GM19099 (cell line): ENCODE measurements at regions not wholly inside any gene's neighbourhood (a gene's known extent, or its start where the extent isn't known, plus 50 kb on each side); places are given as distances from the start of the nearest gene placed in this dataset.

Experiments
- POLR2A ChIP-seq: IDR thresholded peaks from 3 replicates; pipeline ENCODE4 v1.6.1; 2011; ENCODE audit warnings: low read depth; ENCODE audit not compliant: insufficient read length; ENCODE audit errors: extremely low read depth

DNA sequence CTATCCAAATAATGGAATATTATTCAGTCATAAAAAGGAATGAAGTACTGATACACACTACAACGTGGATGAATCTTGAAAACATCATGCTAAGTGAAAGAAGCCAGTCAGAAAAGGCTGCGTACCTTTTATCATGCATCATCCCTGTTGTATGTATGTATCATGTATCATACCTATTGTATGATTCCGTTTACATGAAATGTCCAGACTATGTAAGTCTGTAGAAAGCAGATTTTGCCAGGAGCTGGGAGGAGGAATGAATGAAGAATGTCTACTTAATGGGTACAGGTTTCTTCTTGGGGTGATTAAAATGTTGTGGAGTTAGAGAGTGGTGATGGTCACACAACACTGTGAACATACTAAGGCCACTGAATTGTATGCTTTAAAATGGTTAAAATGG, 135.9 kb upstream of the KLF14 start:
- no peak for TF ChIP-seq POLR2A

DNA sequence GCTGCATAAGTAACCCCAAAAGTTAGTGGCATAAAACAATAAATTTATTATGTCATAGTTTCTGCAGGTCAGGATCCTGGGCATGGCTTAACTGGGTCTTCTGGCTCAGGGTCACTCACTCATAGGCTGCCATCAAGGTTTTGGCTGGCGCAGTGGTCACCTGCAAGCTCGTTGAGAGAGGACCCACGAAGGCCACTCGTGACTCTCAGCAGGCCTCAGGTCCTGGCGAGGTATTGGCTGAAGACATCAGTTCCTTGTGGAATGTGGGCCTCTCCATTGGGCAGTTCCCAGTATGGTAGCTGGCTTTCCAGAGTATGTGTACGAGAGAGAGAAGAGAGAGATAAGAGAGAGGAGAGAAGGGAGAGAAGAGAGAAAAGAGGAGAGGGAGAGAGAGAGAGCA, 138.3 kb upstream of the KLF14 start:
- no peak for TF ChIP-seq POLR2A

- TF ChIP-seq POLR2A, result peak; percentile 40
Measured at GRCh38 chr7:130872756-130873448, 138.9 kb upstream of the KLF14 start.

GRCh38 chr7:130874071-130874915, 140.3 kb upstream of the KLF14 start:
- no peak for TF ChIP-seq POLR2A

DNA sequence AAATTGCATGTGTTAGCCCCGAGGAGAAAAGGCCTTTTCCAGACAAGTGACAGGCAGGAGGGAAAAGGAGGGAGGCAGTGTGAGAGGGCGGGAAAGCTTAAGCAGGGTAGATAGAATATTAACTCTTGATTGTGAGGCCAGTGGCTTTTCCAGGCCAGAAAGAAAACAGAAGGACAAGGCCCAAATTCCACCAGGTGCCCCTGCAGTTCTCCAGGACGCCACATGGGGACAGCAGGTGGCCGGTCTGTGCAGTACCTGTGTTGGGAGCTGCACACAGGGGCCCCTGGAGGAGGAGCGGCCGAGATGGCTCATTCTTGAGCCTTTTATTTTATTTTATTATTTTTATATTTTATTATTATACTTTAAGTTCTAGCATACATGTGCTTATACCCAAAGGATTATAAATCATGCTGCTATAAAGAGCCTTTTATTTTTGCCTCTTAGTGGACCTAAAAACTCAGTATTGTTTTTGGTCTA, 141.3 kb upstream of the KLF14 start:
- no peak for TF ChIP-seq POLR2A

GRCh38 chr7:130875901-130876300, 141.9 kb upstream of the KLF14 start:
- no peak for TF ChIP-seq POLR2A

DNA sequence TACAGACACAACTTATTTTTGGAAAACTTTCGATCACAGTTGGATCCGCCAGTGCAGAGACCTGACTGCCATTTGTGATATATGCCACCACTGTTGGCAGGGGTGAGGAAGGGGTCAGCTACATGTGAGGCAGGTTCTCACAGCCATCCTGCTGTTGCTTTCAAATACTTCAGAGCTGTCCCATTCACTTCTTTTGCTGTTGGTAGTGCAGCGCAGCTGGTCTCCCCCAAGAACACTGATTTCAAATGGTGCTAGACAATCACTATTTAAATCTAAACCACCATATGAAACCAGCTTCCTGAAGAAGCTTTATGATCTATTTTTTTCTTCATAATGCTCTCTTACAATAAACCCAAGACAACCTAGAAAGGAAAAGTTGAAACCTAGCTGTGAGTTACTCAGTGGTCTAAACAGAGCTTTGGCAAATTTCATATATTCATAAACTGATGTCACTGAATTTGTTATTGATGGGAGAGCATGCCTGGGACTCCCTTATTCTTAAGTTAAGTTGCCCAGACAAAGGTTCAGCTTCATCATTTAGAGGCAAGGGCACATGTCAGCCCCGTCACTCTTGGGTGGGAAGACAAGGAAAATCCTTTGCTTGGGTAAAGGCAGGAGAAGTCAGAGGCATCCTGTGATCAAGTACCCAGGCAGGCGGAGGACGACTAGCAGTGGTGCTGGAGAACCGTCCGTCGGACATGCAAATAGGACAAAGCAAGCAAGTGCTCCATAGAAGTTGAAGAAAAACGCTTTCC, 143.4 kb upstream of the KLF14 start:
- TF ChIP-seq POLR2A, result no peak

GRCh38 chr7:130877991-130878305, 143.9 kb upstream of the KLF14 start:
- no peak for TF ChIP-seq POLR2A

DNA sequence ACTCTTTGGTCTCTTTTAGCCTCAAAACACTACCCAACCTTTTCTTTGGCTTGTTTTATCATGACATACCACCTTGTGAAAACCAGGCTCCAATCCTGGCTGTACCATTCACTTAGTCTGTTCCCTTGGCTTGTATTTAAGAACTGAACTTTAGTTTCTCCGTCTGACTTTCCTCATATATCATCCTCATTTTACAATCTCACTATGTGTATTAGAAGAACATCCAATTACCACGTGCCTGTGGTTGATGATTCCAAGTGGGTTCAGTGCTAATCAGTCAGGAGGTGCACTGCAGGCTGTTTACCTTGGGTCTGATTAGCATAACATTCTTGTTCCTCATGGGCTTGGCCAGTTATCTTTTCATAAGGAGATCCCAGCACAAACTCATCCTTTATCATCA, 144.8 kb upstream of the KLF14 start:
- TF ChIP-seq POLR2A, result no peak

DNA sequence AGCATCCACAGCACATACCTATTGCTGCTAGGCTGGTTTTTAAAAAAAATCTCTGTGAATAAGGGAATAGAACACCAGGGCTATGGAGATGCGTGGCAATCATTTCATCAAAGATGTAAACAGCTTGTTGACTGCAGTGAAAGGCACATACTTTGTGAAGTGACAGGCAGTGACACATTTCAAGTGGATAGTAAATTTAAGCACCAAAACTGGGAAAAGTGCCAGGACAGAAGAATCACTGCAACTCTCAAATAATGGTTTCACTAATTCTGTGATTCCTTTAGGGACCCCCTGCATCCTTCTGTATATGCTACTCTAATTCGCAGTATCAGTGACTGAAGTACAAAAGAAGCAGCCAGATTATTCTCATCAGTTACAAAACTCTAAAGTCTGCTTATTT, 145.2 kb upstream of the KLF14 start:
- no peak for TF ChIP-seq POLR2A

DNA sequence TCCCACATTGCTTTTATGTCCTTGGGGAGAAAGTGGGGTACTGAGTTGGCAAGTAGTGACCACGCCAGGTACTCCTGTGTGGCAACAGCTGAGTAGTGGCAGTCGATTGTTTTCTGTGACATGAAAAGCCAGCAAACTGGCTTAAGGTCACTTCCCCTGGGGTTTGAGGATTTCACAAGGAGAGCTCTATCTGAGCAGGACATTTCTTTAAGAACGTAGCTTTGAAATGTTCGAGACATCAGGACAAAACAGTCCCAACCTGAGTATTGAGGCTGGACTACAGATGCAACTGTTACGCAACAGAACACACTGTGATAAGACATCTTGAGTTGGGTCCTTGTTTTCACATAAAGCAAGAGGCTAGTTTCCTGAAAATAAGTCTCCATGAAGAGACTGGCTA, 146.7 kb upstream of the KLF14 start:
- TF ChIP-seq POLR2A, result no peak

DNA sequence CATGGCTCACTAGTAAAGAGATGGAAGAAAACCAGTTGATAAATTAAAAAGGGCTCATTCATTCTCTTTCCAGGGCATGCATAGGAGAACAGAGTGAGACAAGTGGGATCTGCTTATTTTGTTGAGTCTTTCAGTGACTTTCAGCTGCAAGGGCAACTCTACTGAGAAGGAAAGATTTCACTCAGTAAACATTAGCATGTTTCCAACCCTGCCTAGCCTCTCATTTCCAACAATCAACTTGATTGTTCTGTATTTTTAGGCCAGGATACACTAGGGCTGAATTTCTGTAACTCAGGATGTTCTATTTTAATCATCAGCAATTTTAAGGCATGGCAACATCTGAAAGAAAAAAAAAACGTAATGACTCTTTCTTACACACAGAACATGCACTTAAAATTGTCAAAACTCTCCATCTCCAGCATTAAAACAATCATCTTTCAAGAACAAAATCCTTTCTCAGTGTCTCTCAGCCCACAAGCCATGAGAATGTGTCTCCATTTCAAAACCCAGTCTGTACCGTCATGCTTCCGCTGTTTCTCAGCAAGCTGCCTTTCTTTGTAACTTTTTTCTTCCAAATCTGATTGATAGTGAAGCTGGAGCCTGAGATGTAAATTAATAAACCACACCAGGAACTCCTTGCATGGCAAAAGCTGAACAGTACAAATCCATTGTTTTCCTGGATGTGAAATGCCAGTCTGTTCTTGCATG, 147.2 kb upstream of the KLF14 start:
- no peak for TF ChIP-seq POLR2A

DNA sequence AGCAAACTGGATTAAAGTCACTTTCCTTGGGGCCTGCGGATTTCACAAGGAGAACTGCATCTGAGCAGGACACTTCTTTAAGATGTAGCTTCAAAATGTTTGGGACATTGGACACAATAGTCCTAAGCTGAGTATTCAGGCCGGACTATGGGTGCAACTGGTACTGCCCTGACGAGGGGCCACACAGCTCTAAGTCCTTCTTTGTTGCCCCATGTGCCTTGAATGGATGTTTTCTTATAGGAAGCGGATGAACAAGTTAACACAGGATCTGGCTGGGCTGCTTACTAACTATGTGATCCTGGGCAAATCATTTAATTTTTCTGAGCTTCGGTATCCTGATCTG, 147.8 kb upstream of the KLF14 start:
- no peak for TF ChIP-seq POLR2A

DNA sequence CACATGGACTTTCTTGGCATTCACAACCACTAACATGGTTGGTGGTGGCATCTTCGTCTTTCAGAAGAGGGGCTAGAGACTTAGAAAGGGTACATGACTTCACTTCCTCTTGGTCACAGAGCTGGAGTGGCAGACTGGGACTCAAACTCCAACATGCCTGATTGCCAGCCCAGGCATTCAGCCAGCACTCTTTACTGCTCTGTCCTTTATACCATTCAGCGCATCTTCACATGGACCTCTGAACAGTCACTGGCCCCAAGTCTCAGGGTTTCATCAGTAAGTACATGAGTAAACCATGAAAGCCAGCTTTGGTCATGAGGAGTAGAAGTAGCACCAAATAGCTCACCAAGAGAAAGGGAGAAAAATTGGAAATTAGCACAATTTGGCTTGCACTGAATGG, 148.4 kb upstream of the KLF14 start:
- no peak for TF ChIP-seq POLR2A

DNA sequence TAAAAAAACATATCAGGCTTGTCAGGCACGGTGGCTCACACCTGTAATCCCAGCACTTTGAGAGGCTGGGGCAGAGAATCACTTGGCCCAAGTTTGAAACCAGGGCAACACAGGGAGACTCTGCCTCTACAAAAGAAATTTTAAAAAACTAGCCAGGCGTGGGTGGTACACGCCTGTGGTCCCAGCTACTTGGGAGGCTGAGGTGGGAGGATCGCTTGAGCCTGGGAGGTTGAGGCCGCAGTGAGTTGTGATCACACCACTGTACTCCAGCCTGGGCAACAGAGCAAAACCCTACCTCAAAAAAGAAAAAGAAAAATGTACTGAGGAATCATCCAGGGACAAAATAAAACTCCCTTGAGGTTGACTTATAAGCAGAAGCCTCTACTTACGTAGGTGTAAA, 149.9 kb upstream of the KLF14 start:
- TF ChIP-seq POLR2A, result no peak
